Ishikawa (cell line): ENCODE measurements at regions not wholly inside any gene's neighbourhood (a gene's known extent, or its start where the extent isn't known, plus 50 kb on each side); places are given as distances from the start of the nearest gene placed in this dataset.

Experiments used
- TAF1 ChIP-seq: IDR thresholded peaks from 2 replicates; pipeline ENCODE4 v1.6.1; 2012; ENCODE audit warnings: low read depth, mild to moderate bottlenecking
- TCF12 ChIP-seq: IDR thresholded peaks from 2 replicates; pipeline ENCODE4 v1.6.1; 2012; ENCODE audit warnings: low read depth
- TF ChIP-seq, protein P1 (sequence below): IDR thresholded peaks from 2 replicates; pipeline ENCODE4 v1.6.1; 2012; ENCODE audit warnings: low read depth, mild to moderate bottlenecking

DNA sequence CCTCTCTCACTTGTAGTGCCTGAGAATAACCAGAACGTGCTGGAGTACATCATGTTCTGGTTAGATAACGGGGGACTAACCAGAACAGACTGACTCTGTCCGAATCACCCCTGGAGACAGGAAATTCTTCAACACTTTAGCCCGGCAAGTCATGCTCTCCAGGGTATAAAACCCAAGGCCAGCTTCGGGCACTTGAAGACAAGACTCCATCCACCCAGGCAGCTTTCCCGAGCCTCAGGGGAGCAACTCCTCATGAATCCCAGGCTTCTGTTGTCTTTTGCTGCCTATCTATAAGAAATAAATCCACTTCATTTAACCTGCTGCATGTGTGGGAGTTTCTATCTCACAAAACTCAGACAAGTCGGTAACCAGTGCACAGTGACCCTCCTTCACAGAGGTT lies 99.6 kb downstream of the KCNF1 start:
- TF ChIP-seq, protein P1, sequence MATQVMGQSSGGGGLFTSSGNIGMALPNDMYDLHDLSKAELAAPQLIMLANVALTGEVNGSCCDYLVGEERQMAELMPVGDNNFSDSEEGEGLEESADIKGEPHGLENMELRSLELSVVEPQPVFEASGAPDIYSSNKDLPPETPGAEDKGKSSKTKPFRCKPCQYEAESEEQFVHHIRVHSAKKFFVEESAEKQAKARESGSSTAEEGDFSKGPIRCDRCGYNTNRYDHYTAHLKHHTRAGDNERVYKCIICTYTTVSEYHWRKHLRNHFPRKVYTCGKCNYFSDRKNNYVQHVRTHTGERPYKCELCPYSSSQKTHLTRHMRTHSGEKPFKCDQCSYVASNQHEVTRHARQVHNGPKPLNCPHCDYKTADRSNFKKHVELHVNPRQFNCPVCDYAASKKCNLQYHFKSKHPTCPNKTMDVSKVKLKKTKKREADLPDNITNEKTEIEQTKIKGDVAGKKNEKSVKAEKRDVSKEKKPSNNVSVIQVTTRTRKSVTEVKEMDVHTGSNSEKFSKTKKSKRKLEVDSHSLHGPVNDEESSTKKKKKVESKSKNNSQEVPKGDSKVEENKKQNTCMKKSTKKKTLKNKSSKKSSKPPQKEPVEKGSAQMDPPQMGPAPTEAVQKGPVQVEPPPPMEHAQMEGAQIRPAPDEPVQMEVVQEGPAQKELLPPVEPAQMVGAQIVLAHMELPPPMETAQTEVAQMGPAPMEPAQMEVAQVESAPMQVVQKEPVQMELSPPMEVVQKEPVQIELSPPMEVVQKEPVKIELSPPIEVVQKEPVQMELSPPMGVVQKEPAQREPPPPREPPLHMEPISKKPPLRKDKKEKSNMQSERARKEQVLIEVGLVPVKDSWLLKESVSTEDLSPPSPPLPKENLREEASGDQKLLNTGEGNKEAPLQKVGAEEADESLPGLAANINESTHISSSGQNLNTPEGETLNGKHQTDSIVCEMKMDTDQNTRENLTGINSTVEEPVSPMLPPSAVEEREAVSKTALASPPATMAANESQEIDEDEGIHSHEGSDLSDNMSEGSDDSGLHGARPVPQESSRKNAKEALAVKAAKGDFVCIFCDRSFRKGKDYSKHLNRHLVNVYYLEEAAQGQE, result no peak
- no peak for TF ChIP-seq TAF1
- TF ChIP-seq TCF12, result no peak
